ENCODE measurements at regions not wholly inside any gene's neighbourhood (a gene's known extent, or its start where the extent isn't known, plus 50 kb on each side); places are given as distances from the start of the nearest gene placed in this dataset.

GRCh38 chr13:102928941-102929675, 83.3 kb downstream of the ERCC5 start:
- ChIA-PET CTCF (no interaction called here), POLR2A (no interaction called here)
- H3K4me2 ChIP-seq: no peak overlapping the region
- WGBS (ENCODE audit: missing lambda C conversion rate): 20% methylated on average over 9 of the region's 9 CpGs
- no peak for FAIRE-seq
- TF ChIP-seq, protein P1, sequence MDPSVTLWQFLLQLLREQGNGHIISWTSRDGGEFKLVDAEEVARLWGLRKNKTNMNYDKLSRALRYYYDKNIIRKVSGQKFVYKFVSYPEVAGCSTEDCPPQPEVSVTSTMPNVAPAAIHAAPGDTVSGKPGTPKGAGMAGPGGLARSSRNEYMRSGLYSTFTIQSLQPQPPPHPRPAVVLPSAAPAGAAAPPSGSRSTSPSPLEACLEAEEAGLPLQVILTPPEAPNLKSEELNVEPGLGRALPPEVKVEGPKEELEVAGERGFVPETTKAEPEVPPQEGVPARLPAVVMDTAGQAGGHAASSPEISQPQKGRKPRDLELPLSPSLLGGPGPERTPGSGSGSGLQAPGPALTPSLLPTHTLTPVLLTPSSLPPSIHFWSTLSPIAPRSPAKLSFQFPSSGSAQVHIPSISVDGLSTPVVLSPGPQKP (IDR thresholded peaks at IDR 0.05; ENCODE audit: low read depth, low read length): no peak
- no peak for TF ChIP-seq EP300 (IDR thresholded peaks at IDR 0.05)
- TF ChIP-seq HOXB13 (CRISPR knock-in tag; IDR thresholded peaks at IDR 0.05; ENCODE audit: low read depth): no peak
- TF ChIP-seq EHF (CRISPR knock-in tag; IDR thresholded peaks at IDR 0.05): no peak
- no peak for TF ChIP-seq SREBF2 (IDR thresholded peaks at IDR 0.05)
- no peak for TF ChIP-seq KDM1A (IDR thresholded peaks at IDR 0.05; ENCODE audit: low read depth)
- TF ChIP-seq POLR2AphosphoS2 (conservative IDR thresholded peaks at IDR 0.05; ENCODE audit: low read length): no peak
- no peak for TF ChIP-seq HEYL (CRISPR knock-in tag; IDR thresholded peaks at IDR 0.05)
- TF ChIP-seq PHF8 (IDR thresholded peaks at IDR 0.05; ENCODE audit: borderline replicate concordance, low read depth): no peak
- no peak for TF ChIP-seq POLR2A (IDR thresholded peaks at IDR 0.05; ENCODE audit: low read length)
- TF ChIP-seq NR3C1 (IDR thresholded peaks at IDR 0.05): no peak
- TF ChIP-seq NFE2L2 (conservative IDR thresholded peaks at IDR 0.05; ENCODE audit: low read length): no peak
- no peak for TF ChIP-seq MAFK (IDR thresholded peaks at IDR 0.05; ENCODE audit: partially characterized antibody)
- TF ChIP-seq HMGXB4 (CRISPR knock-in tag; IDR thresholded peaks at IDR 0.05; ENCODE audit: borderline replicate concordance): no peak
- no peak for TF ChIP-seq SMC3 (IDR thresholded peaks at IDR 0.05)
- no peak for TF ChIP-seq CEBPB (IDR thresholded peaks at IDR 0.05)
- TF ChIP-seq CHD4 (IDR thresholded peaks at IDR 0.05; ENCODE audit: borderline replicate concordance): no peak
- TF ChIP-seq RCOR1 (IDR thresholded peaks at IDR 0.05; ENCODE audit: low read depth, low read length): no peak
- no peak overlapping the region for H3K27ac ChIP-seq
- DNase-seq (ENCODE audit: low read depth in 1 of 2, low spot score in 1 of 2): no peak
- no peak for ATAC-seq
- no peak overlapping the region for H3K4me3 ChIP-seq
- H3K4me1 ChIP-seq: no peaks in the 10 kb centered on the region
- no peaks in the 10 kb centered on the region for H3K9me3 ChIP-seq
